Ishikawa (cell line): ENCODE measurements at regions not wholly inside any gene's neighbourhood (a gene's known extent, or its start where the extent isn't known, plus 50 kb on each side); places are given as distances from the start of the nearest gene placed in this dataset.

Source experiments
- CEBPB ChIP-seq: IDR thresholded peaks from 2 replicates; pipeline ENCODE4 v1.6.1; 2012
- FOXM1 ChIP-seq: IDR thresholded peaks from 2 replicates; pipeline ENCODE4 v1.6.1; 2012; ENCODE audit warnings: low read depth, borderline replicate concordance
- RAD21 ChIP-seq: IDR thresholded peaks from 2 replicates; pipeline ENCODE4 v1.6.1; 2012; ENCODE audit warnings: low read depth
- REST ChIP-seq: IDR thresholded peaks from 2 replicates; pipeline ENCODE4 v1.6.1; 2012; ENCODE audit warnings: low read depth, mild to moderate bottlenecking
- TAF1 ChIP-seq: IDR thresholded peaks from 2 replicates; pipeline ENCODE4 v1.6.1; 2012; ENCODE audit warnings: low read depth, mild to moderate bottlenecking

DNA sequence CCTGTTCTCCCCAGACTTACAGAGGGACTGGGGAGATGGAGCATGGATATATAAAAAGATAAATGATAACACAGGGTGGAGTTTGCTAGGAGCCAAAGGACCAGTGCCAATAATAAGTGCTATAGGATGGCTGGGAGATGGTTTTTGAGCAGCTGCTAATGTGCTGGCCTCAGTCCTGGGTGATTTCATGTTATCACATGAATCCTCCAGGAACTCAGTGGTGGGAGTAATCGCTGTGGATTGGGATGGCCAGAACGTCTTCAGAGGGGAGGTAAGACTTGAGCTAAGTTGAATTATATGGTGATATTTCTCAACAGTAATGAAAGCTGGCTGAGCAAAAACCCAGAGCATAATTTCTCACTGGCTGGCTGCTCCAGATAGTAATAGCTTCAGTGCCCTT is 441.4 kb downstream of the SLC4A3 start:
- TF ChIP-seq TAF1 (no peak), RAD21 (no peak), FOXM1 (no peak), REST (no peak), CEBPB (no peak)
